Left lung (tissue), 4 donors: ENCODE measurements at regions not wholly inside any gene's neighbourhood (a gene's known extent, or its start where the extent isn't known, plus 50 kb on each side); places are given as distances from the start of the nearest gene placed in this dataset.

Source experiments
- ATAC-seq: fragments of 200-7000 bp; cut with Tn5 transposase; one replicate; pipeline ENCODE4 v1.9.1; 2020; ENCODE audit warnings: moderate library complexity
- DNase-seq, 4 donors: peaks; one replicate each; pipeline ENCODE4 v3.0.0-alpha.2; 2013 to 2020
- H3K27ac ChIP-seq, 2 donors: fragments of 200-600 bp; sonication (generic) in 1 of 2; one replicate each; pipeline versions ENCODE4 v1.5.0 to v1.8.0; 2020 to 2021
- H3K27me3 ChIP-seq, 2 donors: fragments of 200-600 bp; sonication (generic) in 1 of 2; one replicate each; pipeline versions ENCODE4 v1.5.0 to v1.8.0; 2020 to 2021
- H3K36me3 ChIP-seq, 2 donors: fragments of 200-600 bp; sonication (generic) in 1 of 2; one replicate each; pipeline versions ENCODE4 v1.5.0 to v1.8.0; 2020 to 2021
- H3K4me1 ChIP-seq, 2 donors: fragments of 200-600 bp; one replicate each; pipeline ENCODE4 v1.8.0; 2021
- H3K4me3 ChIP-seq, 2 donors: fragments of 200-600 bp; sonication (generic) in 1 of 2; one replicate each; pipeline versions ENCODE4 v1.5.0 to v1.8.0; 2020 to 2021; ENCODE audit warnings: mild to moderate bottlenecking in 1 of 2
- H3K9me3 ChIP-seq, 2 donors: fragments of 200-600 bp; sonication (generic) in 1 of 2; one replicate each; pipeline versions ENCODE4 v1.5.0 to v1.8.0; 2020 to 2021
- intact Hi-C, 2 donors: fragments of 100-400 bp; cut with DNase I; formaldehyde crosslinking; loops; one replicate each; pipeline versions ENCODE4 v1.11.2 to v1.14.2; 2022
- TF ChIP-seq, protein P1 (sequence below), 2 donors: fragments of 200-600 bp; sonication (generic) in 1 of 2; IDR thresholded peaks; one replicate each; pipeline versions ENCODE4 v1.5.0 to v1.8.0; 2021; ENCODE audit warnings: antibody characterized with exemption in 2 of 2
- donor health status: DM: no; HTN: yes; CAD: no.
- donor health status: DM: no; HTN: no; CAD: no.

DNA sequence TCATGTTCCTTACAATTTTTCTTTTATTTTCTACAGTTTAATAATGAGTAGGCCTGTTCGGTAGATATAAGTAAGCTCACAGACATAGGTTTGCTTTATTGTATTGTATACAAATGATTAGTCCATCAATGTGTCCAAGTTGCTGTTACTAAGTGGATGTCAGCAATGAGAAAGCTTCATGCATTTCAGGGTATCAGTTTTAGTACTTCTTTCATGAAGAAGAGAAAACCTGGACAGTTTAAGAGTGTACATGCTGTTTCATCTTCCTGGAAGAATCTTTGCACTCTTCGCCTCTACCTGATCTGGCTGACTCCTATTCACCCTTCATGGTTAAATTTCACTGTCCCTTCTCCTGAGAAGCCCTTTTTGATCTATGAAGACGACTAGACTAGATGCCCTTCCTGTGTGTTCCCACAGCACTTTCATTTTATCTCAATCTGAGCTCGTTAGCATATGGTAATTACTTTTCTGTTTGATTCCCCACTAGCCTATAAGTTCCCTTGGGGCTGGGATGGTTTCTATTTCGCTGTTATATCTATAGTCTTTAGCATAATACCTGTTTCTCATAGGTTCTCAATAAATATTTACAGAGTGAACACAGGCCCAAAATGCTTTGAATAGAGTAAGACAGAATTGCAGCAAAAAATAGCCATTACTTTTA, 70.7 kb downstream of the CETN3 start:
- Histone ChIP-seq H3K4me1 (no peaks in the 10 kb centered on the region), H3K36me3 (no peaks in the 10 kb centered on the region), H3K27me3 (no peaks in the 10 kb centered on the region), H3K9me3 (no peaks in the 10 kb centered on the region), H3K4me3 (no peak overlapping the region), H3K27ac (no peak overlapping the region)
- intact Hi-C loops: no loop called here
- ATAC-seq: no peak
- DNase-seq: no peak
- TF ChIP-seq, protein P1, sequence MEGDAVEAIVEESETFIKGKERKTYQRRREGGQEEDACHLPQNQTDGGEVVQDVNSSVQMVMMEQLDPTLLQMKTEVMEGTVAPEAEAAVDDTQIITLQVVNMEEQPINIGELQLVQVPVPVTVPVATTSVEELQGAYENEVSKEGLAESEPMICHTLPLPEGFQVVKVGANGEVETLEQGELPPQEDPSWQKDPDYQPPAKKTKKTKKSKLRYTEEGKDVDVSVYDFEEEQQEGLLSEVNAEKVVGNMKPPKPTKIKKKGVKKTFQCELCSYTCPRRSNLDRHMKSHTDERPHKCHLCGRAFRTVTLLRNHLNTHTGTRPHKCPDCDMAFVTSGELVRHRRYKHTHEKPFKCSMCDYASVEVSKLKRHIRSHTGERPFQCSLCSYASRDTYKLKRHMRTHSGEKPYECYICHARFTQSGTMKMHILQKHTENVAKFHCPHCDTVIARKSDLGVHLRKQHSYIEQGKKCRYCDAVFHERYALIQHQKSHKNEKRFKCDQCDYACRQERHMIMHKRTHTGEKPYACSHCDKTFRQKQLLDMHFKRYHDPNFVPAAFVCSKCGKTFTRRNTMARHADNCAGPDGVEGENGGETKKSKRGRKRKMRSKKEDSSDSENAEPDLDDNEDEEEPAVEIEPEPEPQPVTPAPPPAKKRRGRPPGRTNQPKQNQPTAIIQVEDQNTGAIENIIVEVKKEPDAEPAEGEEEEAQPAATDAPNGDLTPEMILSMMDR (IDR thresholded peaks at IDR 0.05): no peak

DNA sequence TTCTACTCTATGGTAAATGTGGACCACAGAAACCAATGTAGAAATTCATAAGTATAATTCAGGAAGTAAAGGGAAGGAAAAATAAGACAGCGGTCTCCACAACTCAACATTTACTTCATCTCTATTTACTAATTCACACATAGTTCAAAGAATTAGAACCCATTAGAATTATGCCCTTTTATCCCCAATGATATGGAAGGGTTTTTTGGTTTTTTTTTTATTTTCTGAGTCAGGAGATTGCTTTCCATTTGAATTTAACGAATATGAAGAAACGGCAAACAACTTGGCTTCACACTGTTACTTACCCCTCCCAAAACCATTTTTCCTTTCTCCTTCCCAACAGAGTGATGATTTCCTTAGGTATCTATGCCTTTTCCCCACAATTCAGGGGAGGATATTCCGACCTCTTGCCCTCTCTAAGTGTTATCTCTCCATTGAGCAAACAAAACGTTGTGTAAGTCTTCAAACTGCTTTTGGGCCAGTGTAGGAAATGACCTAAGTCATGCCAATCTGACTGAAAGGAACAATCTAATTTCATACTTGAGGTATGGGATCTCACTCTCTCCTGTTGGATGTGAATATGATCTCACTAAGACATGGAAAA, 72.0 kb downstream of the CETN3 start:
- no peaks in the 10 kb centered on the region for H3K4me1 ChIP-seq
- no peaks in the 10 kb centered on the region for H3K9me3 ChIP-seq
- no peak overlapping the region for H3K4me3 ChIP-seq
- ATAC-seq (no peak), DNase-seq (no peak)
- intact Hi-C loops: no loop called here
- TF ChIP-seq, protein P1 (IDR thresholded peaks at IDR 0.05): no peak
- H3K36me3 ChIP-seq: no peaks in the 10 kb centered on the region
- no peaks in the 10 kb centered on the region for H3K27me3 ChIP-seq
- no peak overlapping the region for H3K27ac ChIP-seq

DNA sequence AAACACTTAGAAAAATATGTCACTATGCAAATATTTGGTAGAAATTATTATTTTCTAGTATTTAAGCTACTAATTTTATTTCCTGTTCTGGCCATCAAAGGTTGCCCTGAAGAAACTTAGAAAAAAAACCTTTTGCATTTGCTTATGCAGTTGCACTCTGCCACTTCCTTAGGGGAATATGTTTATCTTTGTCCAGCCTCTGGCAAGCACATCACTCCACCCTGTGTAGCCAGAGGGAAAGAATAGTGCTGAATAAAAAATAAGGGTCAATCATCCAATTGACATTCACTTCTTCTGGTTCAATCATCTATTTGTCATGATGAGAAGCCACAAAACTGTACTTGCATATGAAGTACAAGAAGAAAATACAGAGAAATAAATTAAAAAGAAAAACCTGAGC, 72.8 kb downstream of the CETN3 start:
- Histone ChIP-seq H3K4me3 (no peak overlapping the region), H3K27me3 (no peaks in the 10 kb centered on the region), H3K4me1 (no peaks in the 10 kb centered on the region), H3K9me3 (no peaks in the 10 kb centered on the region), H3K36me3 (no peaks in the 10 kb centered on the region), H3K27ac (no peak overlapping the region)
- TF ChIP-seq, protein P1 (IDR thresholded peaks at IDR 0.05): no peak
- ATAC-seq: no peak
- intact Hi-C loops: no loop called here
- DNase-seq: no peak

DNA sequence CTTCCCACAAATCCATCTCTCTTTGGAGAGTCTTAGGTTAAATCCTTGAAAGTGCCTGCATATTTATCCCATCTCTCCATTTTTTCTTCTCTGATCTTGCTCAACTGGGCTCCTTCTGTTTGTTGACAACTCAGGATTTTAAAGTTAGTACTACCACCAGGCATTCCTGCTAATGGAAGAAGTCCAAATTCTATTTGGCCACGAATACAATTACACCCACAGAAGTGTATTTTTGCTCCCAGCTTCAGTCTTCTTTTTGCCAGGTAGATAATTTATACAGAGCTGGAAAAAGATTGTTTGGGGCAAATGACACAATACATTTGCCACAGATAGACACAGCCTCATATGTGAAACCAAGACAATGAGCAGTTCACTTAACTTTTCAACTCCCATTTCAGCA, 74.8 kb downstream of the CETN3 start:
- H3K4me3 ChIP-seq: no peak overlapping the region
- no peaks in the 10 kb centered on the region for H3K27me3 ChIP-seq
- DNase-seq: no peak
- no peak overlapping the region for H3K27ac ChIP-seq
- no peaks in the 10 kb centered on the region for H3K36me3 ChIP-seq
- TF ChIP-seq, protein P1 (IDR thresholded peaks at IDR 0.05): no peak
- H3K9me3 ChIP-seq: no peaks in the 10 kb centered on the region
- intact Hi-C loops: no loop called here
- no peak for ATAC-seq
- no peaks in the 10 kb centered on the region for H3K4me1 ChIP-seq

DNA sequence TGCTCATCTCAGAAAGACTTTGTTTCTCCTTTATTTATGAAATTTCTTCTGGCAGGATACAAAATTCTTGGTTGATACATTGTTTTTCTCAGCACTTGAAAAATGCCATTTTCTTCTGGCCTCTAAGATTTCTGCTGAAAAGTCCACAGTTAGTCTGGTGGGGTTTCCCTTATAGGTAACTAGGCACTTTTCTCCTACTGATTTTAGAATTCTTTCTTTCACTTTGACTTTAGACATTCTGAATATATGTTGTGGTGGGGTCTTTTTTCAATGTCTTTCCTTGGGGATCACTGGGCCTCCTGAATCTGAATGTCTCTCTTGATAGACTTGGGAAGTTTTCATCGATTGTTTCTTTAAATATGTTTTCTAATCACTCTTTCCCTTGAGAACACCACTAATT, 79.6 kb downstream of the CETN3 start:
- Histone ChIP-seq H3K9me3 (no peaks in the 10 kb centered on the region), H3K27ac (no peak overlapping the region), H3K4me3 (no peak overlapping the region), H3K27me3 (no peaks in the 10 kb centered on the region), H3K36me3 (no peaks in the 10 kb centered on the region), H3K4me1 (no peaks in the 10 kb centered on the region)
- TF ChIP-seq, protein P1 (IDR thresholded peaks at IDR 0.05): no peak
- ATAC-seq: no peak
- intact Hi-C loops: no loop called here
- no peak for DNase-seq
